HL-60/S4 (cell line): ENCODE measurements at regions not wholly inside any gene's neighbourhood (a gene's known extent, or its start where the extent isn't known, plus 50 kb on each side); places are given as distances from the start of the nearest gene placed in this dataset.

Source experiments
- in situ Hi-C: fragments of 300-500 bp; cut with MboI; formaldehyde crosslinking; loops from 2 replicates; pipeline ENCODE4 v1.14.3; 2022; ENCODE audit warnings: low sequenced_read_pairs

DNA sequence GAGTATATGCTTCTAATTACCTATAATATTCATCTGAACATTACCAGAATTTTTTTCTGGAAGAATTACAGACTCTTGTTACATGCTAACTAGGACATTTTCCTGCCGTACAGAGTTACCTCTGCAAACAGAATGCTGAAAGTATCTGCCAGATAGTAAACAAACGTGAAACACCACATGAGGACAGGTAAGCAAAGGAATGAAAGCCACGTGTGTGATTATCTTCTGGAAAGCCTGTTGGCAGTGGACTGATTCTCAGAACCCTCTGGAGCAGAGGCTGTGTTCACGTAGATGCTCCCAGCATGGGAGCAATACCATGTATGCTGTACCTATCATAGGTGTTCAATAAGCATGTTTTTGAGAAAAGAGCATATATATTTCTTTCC is 472.6 kb downstream of the ENC1 start:
- in situ Hi-C loops: no loop called here

GRCh38 chr5:74167206-74167929 is 473.2 kb downstream of the ENC1 start:
- in situ Hi-C loops: no loop called here

DNA sequence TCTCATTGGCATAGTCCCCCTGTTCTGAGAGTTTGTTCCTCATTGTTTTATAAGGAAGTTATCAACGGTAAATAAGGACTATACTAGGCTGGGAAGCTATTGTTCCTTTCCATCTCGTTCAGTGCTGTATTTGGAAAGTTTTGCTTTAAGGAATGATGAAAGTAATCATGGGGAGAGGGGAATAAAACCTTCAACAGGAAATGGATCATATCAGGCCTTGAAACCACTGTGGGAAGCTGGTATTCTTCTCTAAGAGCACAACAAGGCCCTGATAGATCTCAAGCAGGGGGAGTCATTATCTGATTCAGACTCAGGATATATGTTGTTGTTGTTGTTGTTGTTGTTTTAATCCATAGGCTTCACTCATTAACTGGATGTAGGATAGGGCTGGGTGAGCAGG is 474.5 kb downstream of the ENC1 start:
- in situ Hi-C loops: no loop called here

DNA sequence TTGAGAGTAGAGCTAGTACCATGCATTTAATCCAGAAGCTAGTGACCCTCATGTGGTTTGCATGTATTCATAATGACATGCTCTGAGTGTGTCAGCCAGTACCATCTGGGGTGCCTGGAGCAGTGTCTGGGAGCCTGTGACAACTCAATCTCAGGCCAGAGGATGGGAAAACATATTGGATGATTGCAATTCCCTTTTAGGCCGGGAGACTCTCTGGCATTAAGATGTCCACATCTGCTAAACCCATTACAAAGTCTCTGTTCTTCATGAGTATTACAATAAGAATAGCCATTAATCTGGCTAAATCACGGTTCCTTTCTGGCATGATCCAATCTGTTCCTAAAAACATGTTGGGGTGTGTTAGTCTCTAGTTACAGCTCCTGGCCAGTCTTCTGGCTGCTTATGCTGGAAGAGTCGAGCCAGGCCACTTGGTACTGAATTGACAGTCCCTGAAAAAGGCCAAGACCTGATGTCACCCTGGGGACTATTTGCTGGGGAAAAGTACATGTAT is 475.7 kb downstream of the ENC1 start:
- in situ Hi-C loops: no loop called here

- in situ Hi-C loops: no loop called here
Observed at GRCh38 chr5:74162524-74162923, 478.0 kb downstream of the ENC1 start.

- in situ Hi-C loops: no loop called here
Observed at GRCh38 chr5:74161170-74161569, 479.4 kb downstream of the ENC1 start.

GRCh38 chr5:74156728-74157383 is 483.7 kb downstream of the ENC1 start:
- in situ Hi-C loops: no loop called here

- in situ Hi-C loops: no loop called here
Observed at GRCh38 chr5:74155501-74155900, 485.0 kb downstream of the ENC1 start.

DNA sequence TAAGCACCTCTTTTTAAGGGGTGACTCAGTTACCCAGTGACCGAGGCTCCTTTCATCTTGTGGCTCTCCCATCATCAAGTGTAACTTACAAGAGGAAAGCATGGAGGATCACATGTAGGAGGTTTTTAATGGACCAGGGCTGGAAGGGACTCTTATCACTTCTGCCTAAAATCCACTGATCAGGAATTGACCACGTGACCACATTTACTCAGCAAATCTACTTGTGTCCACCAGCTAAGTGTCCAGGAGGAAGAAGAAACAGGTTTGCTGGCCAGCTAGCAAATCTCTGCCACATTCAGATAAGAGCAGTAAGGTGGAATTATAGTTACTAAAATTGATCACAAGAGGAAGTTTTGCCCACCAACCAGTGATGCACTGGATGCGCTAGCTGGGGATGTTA is 486.0 kb downstream of the ENC1 start:
- in situ Hi-C loops: no loop called here

- in situ Hi-C loops: no loop called here
Observed at GRCh38 chr5:74153255-74153790, 487.2 kb downstream of the ENC1 start.

GRCh38 chr5:74152625-74153254 is 487.8 kb downstream of the ENC1 start:
- in situ Hi-C loops: no loop called here

- in situ Hi-C loops: no loop called here
Observed at GRCh38 chr5:74152136-74152535, 488.4 kb downstream of the ENC1 start.

- in situ Hi-C loops: no loop called here
Observed at GRCh38 chr5:74149395-74149794, 491.1 kb downstream of the ENC1 start.

GRCh38 chr5:74148321-74148720 is 492.2 kb downstream of the ENC1 start:
- in situ Hi-C loops: no loop called here

DNA sequence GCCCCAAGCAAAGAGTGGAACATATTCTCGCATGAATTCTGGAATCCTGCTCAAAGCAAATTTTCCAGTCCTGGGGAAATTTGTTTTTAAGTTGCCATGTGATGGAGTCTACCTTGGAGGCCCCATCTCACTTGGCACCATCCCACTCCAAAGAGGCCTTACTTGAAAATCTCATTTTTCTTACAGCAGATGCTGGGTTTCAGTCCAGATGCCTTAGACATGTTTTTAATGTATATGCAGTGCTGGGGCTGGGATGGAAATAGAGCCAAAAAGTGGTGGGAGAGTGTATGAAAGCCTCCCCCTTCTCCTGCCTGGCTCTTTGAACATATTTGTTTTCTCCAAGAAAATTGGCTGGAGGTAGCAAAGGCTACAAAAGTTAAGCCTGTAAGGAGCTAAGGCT is 493.7 kb downstream of the ENC1 start:
- in situ Hi-C loops: no loop called here

- in situ Hi-C loops: no loop called here
Observed at GRCh38 chr5:74145951-74146350, 494.6 kb downstream of the ENC1 start.

- in situ Hi-C loops: no loop called here
Observed at GRCh38 chr5:74143721-74144330, 496.7 kb downstream of the ENC1 start.

DNA sequence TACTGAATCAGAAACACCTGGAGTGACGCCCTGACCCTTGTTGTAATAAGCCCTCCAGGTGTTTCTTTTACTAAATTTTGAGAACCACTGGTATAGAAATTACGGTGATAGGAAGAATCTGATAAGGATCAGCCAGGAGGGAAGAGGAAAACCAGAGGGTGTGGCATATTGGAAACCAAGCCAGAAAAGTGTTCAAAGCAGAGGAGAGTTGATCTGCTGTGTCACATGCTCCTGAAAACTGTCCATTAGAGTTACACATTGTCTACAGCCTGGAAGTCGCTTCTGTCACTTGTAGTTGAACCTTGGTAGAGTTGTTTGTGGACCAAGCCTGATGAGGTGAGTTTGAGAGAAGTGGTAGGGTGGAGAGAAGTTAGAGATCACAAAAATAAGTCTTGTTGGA is 497.4 kb downstream of the ENC1 start:
- in situ Hi-C loops: no loop called here

GRCh38 chr5:74141053-74141452 is 499.5 kb downstream of the ENC1 start:
- in situ Hi-C loops: no loop called here

DNA sequence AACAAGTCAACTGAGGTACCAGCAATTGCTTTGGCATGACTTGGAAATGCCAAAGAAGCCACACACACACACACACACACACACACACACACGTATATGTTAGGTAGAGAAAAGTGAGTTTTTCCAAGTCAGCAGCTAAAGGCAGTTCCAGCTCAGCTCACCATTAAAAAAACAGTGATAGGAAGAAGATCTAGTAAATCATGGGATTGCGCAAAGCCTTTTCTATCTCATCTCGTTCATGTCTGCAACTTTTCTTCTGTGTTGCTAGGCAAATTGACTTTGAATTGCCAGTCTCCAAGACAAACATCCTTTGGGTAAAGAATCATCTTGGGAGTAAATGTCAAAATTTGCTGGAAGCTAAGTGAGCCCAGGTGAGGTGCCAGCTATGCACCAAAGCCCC is 500.1 kb downstream of the ENC1 start:
- in situ Hi-C loops: no loop called here

GRCh38 chr5:74139589-74139988 is 500.9 kb downstream of the ENC1 start:
- in situ Hi-C loops: no loop called here
